Left forelimb (tissue), 1 donor: ENCODE measurements at regions not wholly inside any gene's neighbourhood (a gene's known extent, or its start where the extent isn't known, plus 50 kb on each side); places are given as distances from the start of the nearest gene placed in this dataset.

Source experiments
- DNase-seq: peaks from one replicate; pipeline ENCODE4 v3.0.0-alpha.2; 2018; ENCODE audit warnings: low spot score

GRCh38 chr13:104416973-104417372, 1350.8 kb upstream of the SLC10A2 start:
- DNase-seq = no peak

GRCh38 chr13:104414771-104415170, 1348.6 kb upstream of the SLC10A2 start:
- no peak for DNase-seq

GRCh38 chr13:104414181-104414580, 1348.0 kb upstream of the SLC10A2 start:
- no peak for DNase-seq

- DNase-seq = no peak
Observed at GRCh38 chr13:104411141-104411765, 1345.0 kb upstream of the SLC10A2 start.

GRCh38 chr13:104408733-104409132, 1342.5 kb upstream of the SLC10A2 start:
- DNase-seq = no peak

- no peak for DNase-seq
Observed at GRCh38 chr13:104404325-104404724, 1338.1 kb upstream of the SLC10A2 start.

GRCh38 chr13:104389691-104390090, 1323.5 kb upstream of the SLC10A2 start:
- DNase-seq = no peak

GRCh38 chr13:104387510-104387909, 1321.3 kb upstream of the SLC10A2 start:
- no peak for DNase-seq

GRCh38 chr13:104385404-104385803, 1319.2 kb upstream of the SLC10A2 start:
- DNase-seq = no peak

GRCh38 chr13:104382951-104383350, 1316.7 kb upstream of the SLC10A2 start:
- DNase-seq = no peak

- DNase-seq = no peak
Observed at GRCh38 chr13:104376588-104376987, 1310.4 kb upstream of the SLC10A2 start.

- no peak for DNase-seq
Observed at GRCh38 chr13:104375614-104376013, 1309.4 kb upstream of the SLC10A2 start.

GRCh38 chr13:104372095-104372655, 1306.0 kb upstream of the SLC10A2 start:
- DNase-seq = no peak

- DNase-seq = no peak
Observed at GRCh38 chr13:104365430-104365829, 1299.2 kb upstream of the SLC10A2 start.

- no peak for DNase-seq
Observed at GRCh38 chr13:104357672-104358354, 1291.6 kb upstream of the SLC10A2 start.

- no peak for DNase-seq
Observed at GRCh38 chr13:104357174-104357573, 1291.0 kb upstream of the SLC10A2 start.

- DNase-seq = no peak
Observed at GRCh38 chr13:104355041-104355670, 1288.9 kb upstream of the SLC10A2 start.

- no peak for DNase-seq
Observed at GRCh38 chr13:104327211-104327610, 1261.0 kb upstream of the SLC10A2 start.

- DNase-seq = no peak
Observed at GRCh38 chr13:104326523-104326922, 1260.3 kb upstream of the SLC10A2 start.

- no peak for DNase-seq
Observed at GRCh38 chr13:104321756-104322155, 1255.5 kb upstream of the SLC10A2 start.

GRCh38 chr13:104320446-104320845, 1254.2 kb upstream of the SLC10A2 start:
- no peak for DNase-seq

GRCh38 chr13:104318121-104318520, 1251.9 kb upstream of the SLC10A2 start:
- no peak for DNase-seq

GRCh38 chr13:104315606-104316005, 1249.4 kb upstream of the SLC10A2 start:
- no peak for DNase-seq
